LNCaP clone FGC (cell line): ENCODE measurements at regions not wholly inside any gene's neighbourhood (a gene's known extent, or its start where the extent isn't known, plus 50 kb on each side); places are given as distances from the start of the nearest gene placed in this dataset.

Source experiments
- DNase-seq: peaks from one replicate; pipeline ENCODE4 v3.0.0-alpha.2; 2011; ENCODE audit warnings: low read depth
- H3K4me3 ChIP-seq: 2 replicates; pipeline ENCODE4 v1.5.1; 2011; ENCODE audit warnings: mild to moderate bottlenecking, low read depth, low read length, control low read depth
- CTCF ChIP-seq: IDR thresholded peaks from 2 replicates; pipeline ENCODE4 v1.5.1; 2012; ENCODE audit warnings: mild to moderate bottlenecking; ENCODE audit not compliant: control insufficient read depth, insufficient read depth; ENCODE audit errors: extremely low read depth

- H3K4me3 ChIP-seq, result no peak overlapping the region
- no peak for DNase-seq
- no peak for TF ChIP-seq CTCF
Measured at GRCh38 chr1:103469801-103470200, 55.7 kb upstream of the RNPC3 start.

DNA sequence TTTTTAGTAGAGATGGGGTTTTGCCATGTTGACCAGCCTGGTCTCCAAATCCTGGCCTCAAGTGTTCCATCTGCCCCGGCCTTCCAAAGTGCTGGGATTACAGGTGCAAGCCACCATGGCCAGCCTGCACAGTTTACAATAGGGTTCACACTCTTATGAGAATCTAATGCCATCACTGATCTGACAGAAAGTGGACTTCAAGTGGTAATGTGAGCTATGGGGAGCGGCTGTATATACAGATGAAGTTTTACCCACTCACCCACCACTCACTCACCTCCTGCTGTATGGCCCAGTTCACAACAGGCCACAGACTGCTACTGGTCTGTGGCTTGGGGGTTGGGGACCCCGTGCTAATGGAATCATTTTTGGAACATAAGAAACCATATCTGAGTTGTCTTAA, 58.4 kb upstream of the RNPC3 start:
- no peak for DNase-seq
- no peak for TF ChIP-seq CTCF
- no peak overlapping the region for H3K4me3 ChIP-seq

DNA sequence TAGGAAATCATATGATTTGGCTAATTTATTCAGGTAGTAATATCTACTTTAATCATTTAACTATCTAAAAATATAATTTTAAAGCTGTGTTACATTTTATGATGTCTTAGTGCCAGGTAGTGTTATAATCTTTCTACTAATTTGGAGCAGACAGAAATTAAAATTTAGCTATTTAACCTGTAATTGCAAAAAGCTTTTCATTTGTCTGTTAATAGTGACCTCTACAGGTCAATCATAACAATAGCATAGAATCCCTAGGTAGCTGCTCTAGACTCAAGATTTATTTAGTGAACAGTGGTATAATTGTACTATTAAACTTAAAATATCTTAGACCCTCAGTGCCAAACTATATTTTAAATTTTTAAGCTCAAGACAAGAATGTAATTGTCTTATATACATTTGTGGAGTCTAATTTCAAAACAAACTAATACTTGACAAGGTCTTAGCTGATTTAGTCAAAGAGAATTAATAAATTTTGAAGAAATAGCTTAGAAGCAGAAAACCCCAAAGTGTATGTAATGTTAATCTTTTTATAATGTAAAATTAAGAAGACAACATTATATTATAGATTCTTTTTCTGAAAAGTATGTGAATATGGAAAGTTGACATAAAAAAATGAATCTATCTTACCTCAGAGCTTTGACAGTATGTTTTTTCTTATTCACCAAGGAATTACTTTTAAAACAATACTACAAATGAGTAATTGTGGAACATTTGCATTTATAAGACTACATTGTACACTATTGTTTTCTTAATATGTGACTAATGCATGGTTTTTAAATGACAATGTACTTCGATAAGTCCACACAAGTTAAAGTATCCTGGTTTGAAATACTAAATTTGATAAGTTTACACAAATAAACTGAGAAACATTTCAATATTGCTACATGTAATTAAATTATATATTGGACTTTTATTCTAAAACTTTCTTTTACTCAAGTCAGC, 64.1 kb upstream of the RNPC3 start:
- no peak overlapping the region for H3K4me3 ChIP-seq
- TF ChIP-seq CTCF, result peak; percentile 59
- DNase-seq, result no peak

DNA sequence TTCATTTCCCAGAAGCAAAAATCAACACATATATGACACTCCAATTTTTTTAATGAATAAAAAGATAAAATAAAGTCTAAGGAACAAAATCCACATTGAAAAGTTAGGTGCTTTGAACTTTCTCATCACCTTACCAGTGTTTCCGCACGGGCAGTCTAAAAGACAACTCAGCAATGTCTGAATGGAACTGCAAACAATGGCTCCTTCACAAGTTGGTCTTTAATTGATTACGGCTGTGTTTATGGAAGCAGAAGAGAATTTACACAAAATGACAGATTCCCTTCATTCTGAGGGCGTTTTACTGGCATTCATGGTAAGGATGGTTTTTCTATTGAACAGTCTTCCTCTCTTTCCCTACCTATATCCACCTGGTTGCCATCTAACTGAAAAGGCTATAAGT, 65.0 kb upstream of the RNPC3 start:
- H3K4me3 ChIP-seq, result no peak overlapping the region
- no peak for TF ChIP-seq CTCF
- no peak for DNase-seq

DNA sequence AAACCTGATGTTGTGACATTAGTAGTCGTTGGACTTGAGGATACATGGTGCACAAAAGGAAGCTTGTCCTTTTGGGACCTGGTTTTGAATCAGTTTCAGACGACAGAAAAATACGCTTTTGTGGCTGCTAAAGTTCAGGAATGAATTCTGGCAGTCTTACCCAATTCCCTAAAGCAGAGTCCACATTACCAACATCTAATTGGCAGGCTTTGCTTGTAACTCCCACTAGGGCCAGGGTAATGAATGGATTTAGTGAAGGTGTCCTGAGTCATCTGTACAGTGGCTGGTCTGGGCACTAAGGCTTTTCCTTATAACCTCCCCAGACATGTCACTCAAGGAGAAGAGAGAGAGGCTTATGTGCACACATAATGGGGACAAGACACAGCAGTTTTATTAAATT, 66.2 kb upstream of the RNPC3 start:
- no peak overlapping the region for H3K4me3 ChIP-seq
- DNase-seq, result no peak
- no peak for TF ChIP-seq CTCF

DNA sequence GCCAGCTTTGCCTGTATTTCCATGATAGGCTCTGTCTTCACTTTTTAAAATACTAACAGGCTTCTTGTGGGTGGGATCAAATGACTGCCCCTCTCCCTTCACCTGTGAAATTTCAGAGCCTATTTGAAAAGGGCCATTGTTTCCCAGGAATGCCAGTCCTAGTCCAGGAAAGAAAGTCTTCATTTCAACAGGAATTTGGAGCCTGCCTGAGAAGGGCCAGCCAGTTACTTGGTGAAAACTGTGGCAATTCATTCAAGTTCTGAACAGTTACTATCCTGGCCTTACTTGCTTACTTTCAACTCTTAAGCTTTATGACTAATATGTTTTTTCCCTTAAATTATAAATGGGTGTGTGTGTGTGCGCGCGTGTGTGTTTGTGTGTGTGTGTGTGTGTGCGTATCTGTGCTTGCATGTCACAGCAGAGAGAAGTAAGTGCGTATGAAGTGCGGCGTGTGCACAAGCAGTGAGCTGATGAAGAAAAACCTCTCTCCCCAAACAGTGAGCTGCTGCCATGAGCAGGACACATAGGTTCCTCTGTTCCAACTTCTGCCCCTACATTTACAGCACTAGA, 67.5 kb upstream of the RNPC3 start:
- no peak overlapping the region for H3K4me3 ChIP-seq
- TF ChIP-seq CTCF, result no peak
- DNase-seq, result no peak
